Activated CD8-positive, alpha-beta memory T cell treated with anti-CD3 and anti-CD28 coated beads for 36 hours (primary cell): ENCODE measurements at regions not wholly inside any gene's neighbourhood (a gene's known extent, or its start where the extent isn't known, plus 50 kb on each side); places are given as distances from the start of the nearest gene placed in this dataset.

Source experiments
- CTCF ChIA-PET: fragments of 350-600 bp; sonication (Branson Sonifier 250); formaldehyde crosslinking; loops from one replicate; lab custom pipeline; 2021; ENCODE audit warnings: antibody characterized with exemption; lab: Charles Lee
- POLR2A ChIA-PET: fragments of 350-600 bp; sonication (Branson Sonifier 250); formaldehyde crosslinking; loops from one replicate; lab custom pipeline; 2021; ENCODE audit warnings: antibody characterized with exemption; lab: Charles Lee

DNA sequence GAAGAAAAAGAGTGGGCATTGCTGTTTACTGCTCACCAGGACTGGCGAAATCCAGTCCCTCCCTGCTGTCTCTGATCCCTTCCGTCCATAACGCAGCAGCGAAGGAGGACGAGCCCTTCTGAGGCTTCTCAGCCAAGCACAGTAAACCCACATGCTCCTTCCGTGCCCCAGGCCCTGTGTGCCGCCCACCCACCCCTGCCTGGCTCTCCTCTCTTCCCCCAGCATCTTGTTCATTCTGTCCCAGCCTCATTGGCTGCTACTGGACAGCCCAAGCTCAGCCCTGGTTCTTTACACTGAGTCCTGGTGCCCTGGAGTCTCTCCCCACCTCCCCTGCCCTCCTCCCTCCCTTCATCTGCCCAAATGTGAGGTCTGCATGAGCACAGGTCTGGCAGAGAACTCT lies 559.7 kb downstream of the BRD1 start:
- CTCF ChIA-PET: no interaction called here

DNA sequence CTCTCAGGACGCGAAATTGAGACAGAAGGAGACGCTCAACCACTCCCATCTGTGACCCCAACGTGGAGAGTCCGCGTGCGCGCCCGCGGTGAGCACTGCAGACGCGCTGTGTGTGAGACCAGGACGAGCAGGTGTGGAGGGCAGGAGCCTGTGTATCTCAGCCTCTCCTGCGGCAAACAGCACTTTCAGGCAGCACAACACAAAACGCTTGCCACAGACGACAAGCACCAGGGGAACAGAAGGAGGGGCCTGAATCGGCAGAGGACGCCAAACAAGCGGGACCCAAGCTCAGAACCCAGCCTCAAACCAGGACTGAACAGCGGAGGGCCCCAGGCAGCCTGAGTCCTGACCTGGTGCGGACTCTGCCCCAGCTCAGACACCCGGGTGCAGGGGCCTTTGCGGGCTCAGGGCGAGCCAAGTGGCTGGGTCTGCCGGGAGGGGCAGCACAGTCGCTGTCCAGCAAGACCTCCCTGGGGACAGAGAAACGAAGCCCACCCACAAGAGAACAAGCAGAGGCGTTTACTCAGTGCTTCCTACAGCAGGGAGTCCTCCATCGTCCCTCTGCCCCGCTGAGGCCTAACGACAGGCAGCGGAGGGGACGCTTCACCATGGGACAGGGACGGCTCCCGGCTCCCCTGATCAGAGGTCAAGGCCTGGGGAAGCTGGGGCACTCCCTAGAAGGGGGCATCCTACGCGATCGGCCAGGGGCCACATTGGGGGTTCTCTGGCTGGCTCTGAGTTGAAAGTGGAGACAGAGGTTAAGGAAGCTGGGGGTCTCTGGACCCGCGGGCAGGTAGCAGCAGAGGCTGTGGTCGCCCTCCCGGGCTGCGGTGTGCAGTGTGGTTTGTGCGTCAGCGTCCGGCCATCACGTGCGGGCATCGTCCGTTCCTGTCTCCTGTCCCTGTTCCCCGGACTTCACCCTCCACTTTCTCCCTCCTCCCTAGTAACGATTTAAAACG lies 560.8 kb downstream of the BRD1 start:
- ChIA-PET CTCF (no interaction called here), POLR2A (no interaction called here)

More for the DNA sequence above, 559.7 kb downstream of the BRD1 start:
- POLR2A ChIA-PET: no interaction called here

DNA sequence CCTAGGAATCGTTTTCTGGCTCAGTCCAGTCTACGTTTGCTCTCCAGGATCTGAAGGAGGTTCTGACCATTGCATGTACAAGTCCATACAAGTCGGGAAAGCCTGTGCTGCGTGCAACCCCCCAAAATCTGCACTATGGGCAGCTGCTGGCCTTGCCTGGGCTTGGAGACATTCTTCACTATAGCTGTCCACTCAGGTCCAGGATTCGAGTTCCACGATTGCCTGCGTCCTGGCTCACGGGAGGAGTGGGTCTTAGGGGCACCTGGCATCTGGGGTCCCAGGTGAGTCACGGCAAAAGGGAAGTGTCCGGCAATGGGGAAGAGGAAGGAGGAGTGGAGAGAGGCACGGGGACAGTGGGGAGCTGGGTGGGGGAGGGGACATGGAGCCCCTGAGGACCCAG lies 563.0 kb downstream of the BRD1 start:
- ChIA-PET POLR2A (no interaction called here), CTCF (no interaction called here)

DNA sequence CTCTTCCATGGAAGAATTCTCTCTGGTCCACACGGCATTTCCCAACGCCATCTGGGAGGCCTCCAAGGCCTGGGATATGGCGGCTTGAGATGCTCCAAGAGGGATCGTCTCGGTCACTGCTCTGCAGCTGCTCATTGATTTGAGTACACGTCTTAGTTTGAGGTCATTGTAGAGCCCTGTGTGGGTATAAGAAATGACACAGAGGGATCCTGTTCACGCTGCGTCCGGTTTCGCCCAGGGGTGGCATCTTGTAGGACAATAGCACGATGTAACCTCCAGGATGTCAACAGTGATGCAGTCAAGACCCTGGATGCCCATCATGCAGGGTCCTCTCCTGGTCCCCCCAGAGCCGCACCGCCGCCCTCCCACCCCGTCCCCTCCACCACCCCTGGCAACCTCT lies 564.6 kb downstream of the BRD1 start:
- CTCF ChIA-PET: no interaction called here
- POLR2A ChIA-PET: no interaction called here

DNA sequence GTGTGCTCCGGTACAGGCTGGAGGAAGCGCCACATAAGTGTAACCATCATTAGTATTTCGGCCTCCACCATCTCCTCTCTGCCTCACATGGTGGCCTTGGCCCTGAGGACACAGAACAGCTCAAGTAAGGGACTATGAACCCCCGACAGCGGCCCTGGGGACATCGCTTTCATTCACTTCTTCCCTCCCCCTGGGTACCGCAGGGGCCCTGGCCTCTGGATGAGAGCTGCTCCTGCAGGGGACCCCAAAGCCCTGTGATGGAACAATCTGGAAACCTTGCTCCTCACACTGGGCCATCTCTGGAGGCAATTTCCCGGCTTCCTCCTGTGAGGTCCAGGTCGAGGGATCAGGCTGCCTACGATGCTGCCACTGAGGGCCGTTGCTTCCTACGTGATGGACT lies 565.5 kb downstream of the BRD1 start:
- POLR2A ChIA-PET: no interaction called here

DNA sequence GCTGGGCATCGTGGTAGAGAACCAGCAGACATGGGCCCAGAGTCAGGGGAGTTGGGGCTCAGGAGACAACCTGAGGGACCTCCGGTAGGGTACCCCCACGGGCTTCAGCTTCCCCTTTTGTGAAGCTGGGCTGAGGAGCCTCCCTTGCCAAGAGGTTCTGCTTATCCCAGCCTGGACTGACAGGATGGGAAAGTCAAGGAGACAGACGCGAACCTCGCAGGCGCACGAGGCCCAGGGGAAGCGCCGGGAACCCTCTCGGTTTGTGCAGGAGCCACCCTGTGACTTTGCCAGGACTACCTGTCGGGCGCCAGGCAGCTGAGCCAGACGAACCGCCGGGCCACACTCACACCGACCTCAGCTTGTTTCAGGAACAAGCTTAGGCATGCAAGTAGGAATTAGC lies 566.1 kb downstream of the BRD1 start:
- ChIA-PET POLR2A (no interaction called here), CTCF (no interaction called here)

More for the DNA sequence above, 565.5 kb downstream of the BRD1 start:
- CTCF ChIA-PET: no interaction called here

DNA sequence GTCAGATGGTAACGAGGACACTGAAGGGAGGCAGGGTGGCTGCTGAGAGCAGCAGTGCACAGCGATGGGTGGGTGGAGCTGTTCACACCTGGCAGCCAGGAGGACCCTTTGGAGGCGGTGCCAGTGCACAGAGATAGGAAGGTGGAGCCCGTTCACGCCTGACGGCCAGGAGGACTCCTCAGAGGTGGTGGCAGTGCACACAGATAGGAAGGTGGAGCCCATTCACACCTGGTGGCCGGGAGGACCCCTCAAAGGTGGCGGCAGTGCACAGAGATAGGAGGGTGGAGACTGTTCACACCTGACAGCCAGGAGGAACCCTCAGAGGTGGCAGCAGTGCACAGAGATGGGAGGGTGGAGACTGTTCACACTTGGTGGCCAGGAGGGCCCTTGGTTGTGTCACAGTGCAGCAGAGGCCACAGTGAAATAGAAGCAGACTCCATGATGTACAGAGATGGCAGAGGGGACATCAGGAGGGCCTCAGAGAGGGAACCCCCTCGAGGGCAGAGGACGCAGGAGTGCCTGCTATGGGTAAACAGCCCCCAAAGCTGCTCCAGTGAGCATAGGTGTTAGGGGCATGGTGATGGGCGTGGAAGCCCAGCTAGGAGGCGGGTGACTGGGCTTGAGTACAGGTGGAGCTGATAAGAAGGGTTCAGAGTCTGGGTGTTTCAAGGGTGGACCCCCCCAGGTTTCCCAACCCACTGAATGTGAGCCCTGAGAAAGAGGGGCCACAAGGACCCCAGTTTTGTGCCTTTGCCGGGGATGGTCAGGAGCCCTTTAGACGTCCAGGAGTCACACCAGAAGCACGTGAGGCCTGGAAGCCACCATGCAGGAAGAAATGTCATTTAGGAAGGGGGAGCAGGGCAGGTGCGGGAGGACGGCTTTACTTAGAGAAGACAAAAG lies 566.7 kb downstream of the BRD1 start:
- POLR2A ChIA-PET: no interaction called here

DNA sequence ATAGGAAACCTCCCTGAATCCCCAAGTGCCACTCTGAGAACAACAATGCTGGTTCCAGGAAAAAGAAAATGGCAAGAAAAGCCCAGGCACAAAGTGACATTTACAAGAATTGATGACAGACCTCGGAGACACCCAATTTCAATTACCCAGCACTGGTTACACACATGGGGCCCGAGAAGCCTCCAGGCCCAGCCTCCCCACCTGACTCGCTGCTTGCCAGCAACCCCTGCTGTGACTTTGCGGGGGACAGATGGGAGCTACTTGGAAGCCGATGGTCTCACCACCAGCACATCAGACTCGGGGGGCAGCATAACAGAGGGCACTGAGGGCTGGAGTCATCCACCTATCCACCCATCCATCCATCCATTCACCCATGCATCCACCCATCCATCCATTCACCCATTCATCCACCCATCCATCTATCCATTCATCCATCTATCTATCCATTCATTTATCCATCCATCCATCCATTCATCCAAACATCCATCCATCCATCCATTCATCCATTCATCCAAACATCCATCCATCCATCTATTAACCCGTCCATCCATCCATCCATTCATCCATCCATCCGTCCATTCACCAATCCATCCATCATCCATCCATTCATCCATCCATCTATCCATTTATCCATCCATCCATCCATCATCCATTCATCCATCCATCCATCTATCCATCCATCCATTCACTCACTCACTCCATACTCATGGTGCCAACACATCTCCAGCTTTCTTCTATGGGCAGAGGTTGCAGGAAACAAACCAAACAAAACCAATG lies 567.6 kb downstream of the BRD1 start:
- CTCF ChIA-PET: no interaction called here

More for the DNA sequence above, 566.7 kb downstream of the BRD1 start:
- CTCF ChIA-PET: no interaction called here

DNA sequence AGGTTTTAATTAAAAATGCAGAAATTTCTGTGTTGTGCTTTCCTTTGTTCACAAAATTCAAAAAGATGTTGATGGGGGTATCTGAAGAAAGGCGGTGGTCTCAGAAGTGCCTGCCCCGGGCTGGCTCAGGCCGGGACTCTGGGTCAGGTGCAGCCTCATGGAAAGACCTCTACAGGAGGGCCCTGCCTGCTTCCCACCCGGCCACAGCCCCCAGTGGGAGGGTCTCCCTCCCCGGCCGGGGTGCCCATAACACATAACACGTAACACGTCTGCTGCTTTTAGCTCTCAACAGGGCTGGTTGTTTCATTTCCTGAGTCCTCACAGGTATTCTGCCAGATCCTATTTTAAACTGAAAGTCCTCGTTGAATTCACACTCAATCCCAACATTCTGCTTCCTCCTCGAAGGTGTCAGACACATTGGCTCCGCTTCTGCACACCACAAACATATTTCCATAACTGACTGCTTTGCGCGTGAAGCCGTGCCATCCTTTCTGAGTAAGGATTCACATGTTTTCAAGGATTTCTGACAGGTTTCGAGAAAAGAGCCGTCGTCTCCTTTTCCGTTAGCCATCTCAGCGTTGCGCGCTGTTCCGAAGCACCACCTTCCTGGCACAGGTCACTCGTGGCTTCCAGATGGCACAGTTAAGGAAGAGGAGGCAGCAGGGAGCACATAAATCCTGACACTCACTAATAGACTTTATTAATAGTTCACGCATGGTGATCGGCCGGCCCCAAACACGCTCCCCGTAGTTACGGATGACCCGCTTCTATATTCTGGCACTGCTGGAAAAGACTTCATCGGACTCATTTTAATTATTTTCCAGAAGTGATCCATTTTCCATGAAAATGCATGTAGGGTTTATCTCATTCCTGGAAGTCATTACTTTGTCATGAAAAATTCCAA lies 569.3 kb downstream of the BRD1 start:
- POLR2A ChIA-PET: no interaction called here
- CTCF ChIA-PET: no interaction called here

More for the DNA sequence above, 567.6 kb downstream of the BRD1 start:
- POLR2A ChIA-PET: no interaction called here

DNA sequence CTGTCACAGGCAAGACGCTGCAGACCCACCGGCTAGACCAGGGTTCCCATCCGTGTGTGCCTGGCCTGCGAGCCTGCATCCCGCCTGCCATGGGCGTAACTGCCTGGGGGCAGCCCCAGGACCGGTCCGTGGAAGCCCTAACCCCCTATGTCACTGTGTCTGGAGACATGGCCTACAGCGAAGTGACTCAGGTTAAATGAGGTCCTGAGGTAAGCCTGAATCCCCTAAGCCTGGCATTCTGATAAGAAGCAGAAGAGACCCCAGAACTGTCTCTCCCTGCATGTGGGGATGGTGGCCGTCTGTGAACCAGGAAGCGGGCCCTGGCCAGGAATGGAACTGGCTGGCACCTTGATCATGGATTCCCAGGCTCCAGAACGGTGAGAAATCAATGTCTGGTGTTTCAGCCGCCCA lies 570.1 kb downstream of the BRD1 start:
- ChIA-PET POLR2A (no interaction called here), CTCF (no interaction called here)

DNA sequence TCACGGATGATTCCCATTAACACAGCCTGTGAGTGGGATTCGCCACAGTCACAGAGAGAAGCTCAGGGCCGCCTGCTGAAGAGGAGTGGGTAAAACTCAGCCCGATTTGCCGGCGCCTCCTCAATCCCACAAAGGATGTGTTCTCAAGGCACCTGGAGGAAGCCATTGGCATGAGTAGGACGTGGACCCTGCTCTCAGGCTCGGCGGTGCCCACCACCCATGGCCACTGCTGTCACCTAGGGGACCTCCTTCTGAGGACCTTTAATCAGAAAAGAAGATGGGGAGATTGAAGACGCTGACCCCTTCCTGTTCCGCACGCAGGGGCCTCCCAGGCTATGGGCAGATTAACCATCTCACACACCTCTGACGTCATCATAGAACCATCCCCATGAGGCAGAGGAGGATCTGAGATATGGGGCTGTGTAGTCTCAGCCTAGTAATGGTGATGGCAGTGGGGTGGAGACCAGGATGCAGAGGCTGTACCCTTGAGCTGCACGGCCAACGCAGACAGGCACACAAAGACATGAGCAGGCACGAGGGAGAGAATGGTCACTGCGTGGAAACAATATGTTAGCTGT lies 571.8 kb downstream of the BRD1 start:
- ChIA-PET CTCF (no interaction called here), POLR2A (no interaction called here)

DNA sequence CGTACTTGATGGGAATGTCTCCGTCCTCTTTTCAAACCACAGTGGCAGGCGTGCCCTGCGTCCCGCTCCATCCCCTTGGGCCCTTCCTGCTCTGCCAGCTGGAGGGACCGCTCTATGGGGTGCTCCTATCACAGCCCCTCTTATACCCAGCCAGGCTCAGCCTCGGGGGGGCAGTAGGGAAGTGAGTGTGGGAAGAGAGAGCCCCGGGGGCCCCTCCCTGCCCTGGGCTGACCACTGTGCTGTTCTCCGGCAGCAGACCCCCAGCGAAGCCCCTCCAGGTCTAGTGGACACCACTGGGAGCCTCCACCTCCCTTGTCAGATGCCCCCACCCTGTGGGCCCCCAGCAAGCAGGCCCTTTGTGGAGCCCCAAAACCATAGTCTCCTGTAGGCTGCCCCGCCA lies 572.5 kb downstream of the BRD1 start:
- ChIA-PET POLR2A (no interaction called here), CTCF (no interaction called here)

DNA sequence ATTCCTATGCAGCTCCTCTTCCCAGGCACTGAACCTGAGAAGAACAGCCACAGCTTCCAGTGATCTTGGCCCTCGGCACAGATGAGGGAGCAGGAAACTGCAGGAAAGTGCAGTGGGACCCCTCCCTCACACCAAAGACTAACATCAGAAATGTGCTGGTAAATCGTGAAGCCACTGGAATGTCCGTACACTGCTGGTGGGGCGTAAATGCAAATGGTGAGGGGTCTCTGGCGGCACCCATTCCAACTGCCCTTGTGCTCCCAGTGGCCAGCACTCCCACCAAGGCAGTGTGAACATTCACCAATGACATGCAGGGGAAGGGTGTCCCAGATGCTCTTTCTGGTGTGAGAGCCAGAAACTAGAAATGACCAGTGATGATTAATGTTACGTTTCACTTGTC lies 574.0 kb downstream of the BRD1 start:
- ChIA-PET POLR2A (no interaction called here), CTCF (no interaction called here)

DNA sequence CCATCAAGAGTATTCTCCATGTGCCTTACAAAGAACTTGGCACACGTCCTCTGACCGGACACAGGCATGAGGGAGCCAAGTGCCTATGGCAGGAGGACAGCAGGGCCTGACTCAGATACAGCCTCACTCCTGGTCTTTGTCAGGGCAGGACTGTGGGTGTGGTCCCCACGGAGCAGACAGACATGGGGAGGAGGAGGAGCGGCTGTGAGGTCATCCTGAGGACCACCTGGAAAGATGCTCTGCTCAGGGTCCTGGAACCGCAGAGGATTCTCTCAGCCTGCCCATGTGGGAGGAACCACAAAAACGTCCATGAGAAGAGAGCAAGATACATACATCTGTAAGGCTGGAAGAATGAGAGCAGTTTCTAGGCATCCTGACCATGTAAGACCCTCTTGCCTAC lies 576.3 kb downstream of the BRD1 start:
- ChIA-PET POLR2A (no interaction called here), CTCF (no interaction called here)

DNA sequence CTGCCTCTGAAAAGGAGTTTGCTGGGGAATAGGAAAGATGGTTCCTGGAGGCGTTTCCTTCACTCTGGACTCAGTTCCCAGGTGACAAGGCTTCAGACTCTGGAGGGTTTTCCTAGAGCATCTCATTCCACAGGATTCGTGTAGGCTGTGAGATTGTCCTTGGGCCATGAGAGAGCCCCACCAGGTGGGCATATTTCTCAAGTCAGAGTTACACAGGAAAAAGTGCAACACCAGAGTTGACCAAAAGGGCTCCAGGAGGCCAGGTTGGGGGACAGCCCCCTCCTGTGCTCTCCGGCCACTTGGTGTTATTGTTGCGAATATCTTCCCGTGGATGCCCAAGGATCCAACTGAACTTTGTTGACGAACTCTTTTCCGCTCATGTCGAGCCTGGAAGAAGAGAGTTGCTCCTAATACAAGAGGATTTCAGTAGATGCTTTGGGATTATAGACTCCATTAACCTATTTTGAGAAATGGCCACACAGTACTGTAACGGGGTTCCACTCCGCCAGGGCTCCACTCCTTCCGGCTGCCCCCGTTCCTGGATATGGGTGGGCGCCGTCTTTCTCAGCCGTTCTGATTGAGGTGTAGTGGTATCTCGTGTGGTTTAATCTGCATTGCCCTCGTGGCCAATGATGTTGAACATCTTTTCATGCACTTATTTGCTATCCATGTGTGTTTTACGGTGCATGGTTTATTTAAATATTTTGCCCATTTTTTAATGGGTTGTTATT lies 580.3 kb downstream of the BRD1 start:
- POLR2A ChIA-PET: no interaction called here
- CTCF ChIA-PET: no interaction called here

DNA sequence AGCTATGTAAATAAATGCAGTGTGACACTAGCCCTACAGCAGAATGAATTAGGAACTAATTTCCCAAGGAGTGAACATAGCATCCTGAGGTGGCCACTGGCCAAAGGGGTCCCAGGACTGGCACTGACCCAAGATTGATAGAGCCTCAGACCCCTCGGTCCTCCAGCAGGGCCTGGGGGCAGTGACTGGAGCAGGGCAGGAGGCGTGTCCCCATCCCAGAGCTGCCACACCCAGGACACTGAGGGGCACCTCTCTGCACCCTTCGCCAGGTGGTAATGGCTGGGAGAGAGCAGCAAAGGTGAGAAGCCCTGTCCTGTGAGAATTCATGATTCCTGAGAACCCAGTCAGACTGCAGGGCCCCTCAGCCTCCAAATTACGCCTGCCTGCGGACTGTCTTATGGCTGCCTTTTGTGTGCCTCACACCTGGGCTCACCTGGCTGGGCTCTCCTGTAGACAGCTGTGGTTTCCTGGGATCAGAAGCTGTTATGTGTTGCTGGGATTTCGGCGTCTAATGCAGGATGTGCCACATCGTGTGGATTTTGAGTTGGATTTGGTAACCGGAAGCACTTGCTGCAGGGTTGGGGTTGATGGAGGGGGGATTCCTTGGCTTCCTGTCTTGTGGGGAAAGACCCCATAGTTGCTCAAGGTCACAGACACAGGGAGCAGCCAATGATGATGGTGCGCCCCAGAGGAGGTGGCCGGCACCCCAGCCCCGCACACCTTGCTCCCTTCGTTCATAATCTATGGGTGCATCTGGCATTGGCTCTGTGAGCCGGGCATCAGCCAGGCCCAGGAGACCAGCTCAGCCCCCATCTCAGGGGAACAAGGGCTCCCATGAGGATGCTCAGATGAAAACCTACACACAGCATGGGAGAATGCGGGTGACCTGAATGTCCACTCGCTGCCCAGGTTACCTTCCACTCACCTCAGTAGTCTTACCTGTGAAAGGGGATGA lies 582.9 kb downstream of the BRD1 start:
- POLR2A ChIA-PET: no interaction called here
- CTCF ChIA-PET: no interaction called here

DNA sequence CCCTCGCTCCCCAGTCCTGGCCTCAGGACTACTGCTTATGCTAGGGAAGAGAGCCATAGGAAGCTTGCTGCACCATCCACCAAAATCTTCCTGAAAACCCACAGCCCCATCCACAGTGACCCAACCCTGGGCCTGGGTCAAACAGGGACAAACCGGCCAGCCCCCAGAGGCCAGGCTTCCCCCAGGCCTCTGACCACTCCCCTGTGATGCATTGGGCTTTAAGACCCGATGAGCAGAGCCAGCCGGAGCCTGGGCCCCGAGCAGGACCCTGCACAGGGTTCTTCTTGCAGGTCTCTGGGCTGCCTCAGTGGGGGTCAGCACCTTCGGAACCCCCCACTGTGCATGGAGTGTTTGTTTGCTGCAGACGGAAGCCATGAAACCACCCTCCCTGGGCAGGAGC lies 583.7 kb downstream of the BRD1 start:
- ChIA-PET POLR2A (no interaction called here), CTCF (no interaction called here)
